Activated CD4-positive, CD25-positive, alpha-beta regulatory T cell treated with anti-CD3 and anti-CD28 coated beads, Interleukin-2, amount 50 U/mL, for 24 hours (primary cell): ENCODE measurements at regions not wholly inside any gene's neighbourhood (a gene's known extent, or its start where the extent isn't known, plus 50 kb on each side); places are given as distances from the start of the nearest gene placed in this dataset.
A peak's percentile ranks its signal among the peaks of the same experiment; 100 is the strongest.
"Not testable (repeated sequence)": the region's sequence is repeated elsewhere in the genome, so short reads cannot be mapped to it uniquely, and the experiment has no call there.

Experiments
- ATAC-seq, 2 donors: fragments of 150-1000 bp; cut with Tn5 transposase; one replicate each; pipeline ENCODE4 v1.10.0; 2021; ENCODE audit warnings: mild to moderate bottlenecking in 1 of 2, moderate library complexity in 1 of 2

DNA sequence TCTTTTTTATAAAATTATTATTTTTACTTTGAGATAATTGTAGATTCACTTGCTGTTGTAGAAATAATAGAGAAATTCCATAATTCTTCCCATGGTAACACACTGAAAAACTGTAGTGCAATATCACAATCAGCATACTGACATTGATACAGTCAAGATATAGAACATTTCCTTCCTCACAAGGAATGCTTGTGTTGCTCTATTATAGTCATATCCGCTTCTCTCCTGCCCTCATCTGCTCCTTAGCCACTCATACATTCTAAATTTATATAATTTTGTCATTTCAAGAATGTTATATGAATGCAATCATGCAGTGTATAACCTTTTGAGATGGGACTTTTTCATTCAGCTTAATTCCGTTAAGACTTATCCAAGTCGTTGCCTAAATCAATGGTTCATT is 320.2 kb downstream of the BARHL2 start:
- ATAC-seq, result no peak

DNA sequence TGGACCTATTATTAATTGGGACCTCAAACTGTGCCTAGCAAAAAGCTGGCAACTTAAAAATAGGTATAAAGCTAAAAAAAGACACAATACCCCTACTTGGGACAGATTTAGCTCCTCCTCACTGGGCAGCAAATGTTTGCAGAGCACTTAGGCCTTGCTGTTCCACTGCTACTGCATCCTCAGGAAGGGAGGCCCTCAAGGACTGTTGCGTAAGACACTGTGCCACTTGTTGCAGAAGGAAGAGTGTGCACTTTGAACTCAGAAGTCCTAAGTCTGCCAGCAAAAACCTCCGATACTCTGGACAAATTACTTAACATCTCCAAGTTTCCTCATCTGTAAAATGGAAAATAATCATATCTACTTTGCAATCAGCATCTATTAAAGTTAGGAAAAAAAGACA is 322.9 kb downstream of the BARHL2 start:
- ATAC-seq, result no peak

DNA sequence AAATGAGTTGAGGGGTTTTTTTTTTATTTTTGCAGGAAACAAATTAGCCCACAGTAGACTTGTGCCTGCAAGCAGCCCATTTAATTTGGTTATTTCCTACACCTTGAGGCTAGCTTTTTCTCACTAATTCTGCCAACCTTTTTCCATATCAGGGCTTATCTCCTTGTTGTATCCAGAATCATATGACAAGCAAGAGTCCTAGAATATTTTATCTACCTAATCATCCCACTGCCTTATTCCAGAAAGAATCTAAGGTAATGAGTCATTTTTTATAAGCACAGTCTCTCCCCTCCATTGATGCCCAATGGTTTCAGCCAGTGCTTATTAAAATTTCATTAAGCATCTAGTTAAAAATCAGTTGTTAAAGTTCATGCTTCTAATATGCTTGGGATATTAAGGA is 324.1 kb downstream of the BARHL2 start:
- no peak for ATAC-seq

DNA sequence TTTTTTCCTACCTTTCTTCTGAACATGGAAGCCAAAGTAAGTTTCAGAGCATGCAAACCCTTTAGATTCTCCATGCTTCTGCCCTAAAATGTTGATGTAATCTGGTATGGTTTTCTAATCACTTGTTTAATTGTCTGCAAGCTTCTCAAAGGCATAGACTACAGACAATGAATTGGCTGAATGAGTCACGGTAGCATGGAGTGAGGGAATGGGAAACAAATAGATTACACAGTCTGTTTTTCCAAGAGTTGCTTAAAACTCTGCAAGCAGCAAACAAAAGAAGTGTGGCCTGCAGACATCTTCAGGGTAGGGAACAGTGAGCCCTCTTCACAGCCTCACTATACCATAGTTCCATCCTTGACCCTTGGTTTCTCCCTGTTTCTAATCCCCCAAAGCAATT is 326.0 kb downstream of the BARHL2 start:
- no peak for ATAC-seq

DNA sequence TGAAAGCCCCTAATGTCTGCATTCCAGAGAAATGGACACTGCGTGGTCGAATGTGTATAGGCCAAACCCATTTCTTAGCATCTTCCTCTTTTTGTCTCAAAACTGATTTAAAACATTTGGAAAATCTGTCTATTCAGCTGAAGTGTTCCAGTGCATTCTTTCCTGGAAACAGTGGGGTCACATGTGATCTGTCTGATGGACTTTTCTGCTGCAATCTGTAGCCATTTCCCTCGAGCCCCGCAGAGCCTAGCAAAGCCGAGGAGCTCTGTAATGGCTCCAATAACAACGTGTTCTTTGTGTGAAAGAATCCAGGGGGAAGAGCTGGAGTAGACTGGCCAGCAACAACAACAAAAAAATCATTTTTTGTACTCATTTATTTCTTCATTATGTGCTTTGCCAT is 329.3 kb downstream of the BARHL2 start:
- no peak for ATAC-seq

DNA sequence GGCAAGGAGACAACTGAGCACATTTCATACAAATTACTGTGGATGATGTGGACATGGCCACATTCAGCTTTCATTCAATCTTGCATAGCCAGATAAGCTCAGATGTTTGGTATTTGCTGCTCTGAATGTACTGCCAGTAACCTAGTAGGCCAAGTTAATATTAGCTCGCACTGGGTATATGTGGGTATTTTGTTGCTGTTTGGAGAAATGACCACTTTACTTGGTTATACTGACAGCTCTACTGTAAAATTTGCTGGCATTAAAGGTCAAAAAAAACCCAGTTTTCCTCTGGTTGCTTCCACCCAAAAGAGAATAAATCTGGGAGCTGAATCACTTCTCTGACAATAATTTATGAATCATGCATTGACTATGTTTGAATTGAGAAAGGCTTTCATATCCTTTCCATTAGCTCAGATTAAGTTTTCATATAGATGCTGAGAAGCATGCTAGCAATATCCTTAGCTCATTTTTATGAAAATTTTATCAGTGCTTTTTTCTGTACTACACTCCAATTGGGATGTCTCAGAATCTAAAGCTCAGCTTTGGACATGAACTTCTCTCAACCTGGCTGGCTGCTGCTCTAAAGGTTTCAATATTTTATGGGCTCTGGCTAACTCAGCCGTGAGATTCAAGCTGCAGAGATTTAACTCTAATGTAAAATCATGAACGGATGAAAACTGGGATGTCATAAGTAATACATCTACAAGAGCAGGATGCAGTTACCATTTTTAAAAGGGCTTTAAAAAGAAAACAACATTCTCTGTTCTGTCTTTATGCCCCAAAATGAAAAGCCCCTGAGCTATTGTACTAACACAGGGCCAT is 330.0 kb downstream of the BARHL2 start:
- no peak for ATAC-seq

DNA sequence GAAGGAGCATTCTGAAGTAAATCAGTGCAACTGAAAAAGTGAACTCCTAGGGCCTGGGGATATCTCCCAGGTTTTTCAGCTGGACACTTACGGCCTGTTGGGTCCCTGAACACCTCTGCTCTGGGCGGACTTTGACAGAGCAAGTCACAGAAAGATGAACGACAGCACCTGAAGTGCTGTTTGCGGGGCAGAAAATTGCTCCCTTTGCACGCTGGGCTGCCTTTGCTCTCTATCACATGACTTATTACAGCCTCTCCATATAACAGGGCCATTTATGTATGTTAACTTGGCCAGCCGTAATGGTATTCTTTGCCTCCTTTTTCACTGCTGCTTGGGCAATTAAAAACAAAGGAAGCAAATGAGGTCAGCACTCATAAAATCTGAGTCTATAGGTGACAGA is 332.9 kb downstream of the BARHL2 start:
- ATAC-seq, result no peak

DNA sequence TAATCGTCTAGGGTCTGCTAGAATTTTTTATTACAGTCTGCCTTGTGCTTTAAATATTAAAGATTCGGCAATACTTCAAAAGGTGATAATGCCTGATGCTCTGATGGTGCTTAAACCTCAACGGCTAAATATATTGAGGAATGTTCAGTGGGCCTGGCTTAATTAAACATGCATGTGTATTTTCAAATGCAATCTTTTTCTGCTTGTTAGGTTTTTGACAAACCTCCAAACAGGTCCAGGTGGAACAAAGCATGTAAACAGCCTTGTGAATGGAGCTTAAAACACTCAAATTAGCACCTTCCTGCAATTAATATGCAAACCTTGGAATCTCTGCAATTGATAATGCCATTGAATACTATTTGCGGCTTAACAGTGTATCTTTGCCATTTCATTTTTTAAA is 334.9 kb downstream of the BARHL2 start:
- ATAC-seq, result no peak

DNA sequence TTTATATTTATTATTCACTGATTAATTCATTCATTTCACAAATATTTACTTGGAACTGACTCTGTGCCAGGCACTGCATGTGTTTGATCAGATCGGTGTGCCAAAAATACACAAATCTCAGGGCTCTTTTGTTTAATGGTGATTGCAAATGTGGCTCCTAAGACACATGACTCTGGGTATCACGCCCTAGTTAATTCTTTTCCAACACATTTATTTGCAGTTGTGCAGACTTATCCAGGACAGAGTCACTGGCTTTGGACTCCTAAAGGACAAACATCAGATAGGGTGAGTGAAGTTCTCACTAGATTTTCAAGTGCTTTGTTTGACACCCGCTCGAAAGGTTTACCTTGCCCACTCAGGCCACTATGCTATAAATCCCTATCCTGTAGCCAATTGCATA is 335.5 kb downstream of the BARHL2 start:
- no peak for ATAC-seq

DNA sequence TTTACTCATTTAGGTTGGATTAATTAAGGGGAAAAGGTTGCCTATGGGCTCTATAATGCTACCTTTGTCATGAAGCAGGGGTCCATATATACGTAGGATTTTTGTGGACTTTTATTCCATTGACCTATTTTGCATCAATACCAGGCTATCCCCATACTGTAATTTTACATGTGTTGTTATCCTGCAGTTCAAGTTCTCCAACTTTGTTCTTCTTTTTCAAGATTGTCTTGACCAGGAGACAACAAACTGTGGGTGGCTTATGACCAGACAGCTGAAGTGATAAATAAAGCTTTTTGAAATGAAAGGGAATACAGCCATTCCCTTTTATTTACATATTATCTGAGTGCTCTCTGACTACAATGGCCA is 345.7 kb downstream of the BARHL2 start:
- no peak for ATAC-seq

DNA sequence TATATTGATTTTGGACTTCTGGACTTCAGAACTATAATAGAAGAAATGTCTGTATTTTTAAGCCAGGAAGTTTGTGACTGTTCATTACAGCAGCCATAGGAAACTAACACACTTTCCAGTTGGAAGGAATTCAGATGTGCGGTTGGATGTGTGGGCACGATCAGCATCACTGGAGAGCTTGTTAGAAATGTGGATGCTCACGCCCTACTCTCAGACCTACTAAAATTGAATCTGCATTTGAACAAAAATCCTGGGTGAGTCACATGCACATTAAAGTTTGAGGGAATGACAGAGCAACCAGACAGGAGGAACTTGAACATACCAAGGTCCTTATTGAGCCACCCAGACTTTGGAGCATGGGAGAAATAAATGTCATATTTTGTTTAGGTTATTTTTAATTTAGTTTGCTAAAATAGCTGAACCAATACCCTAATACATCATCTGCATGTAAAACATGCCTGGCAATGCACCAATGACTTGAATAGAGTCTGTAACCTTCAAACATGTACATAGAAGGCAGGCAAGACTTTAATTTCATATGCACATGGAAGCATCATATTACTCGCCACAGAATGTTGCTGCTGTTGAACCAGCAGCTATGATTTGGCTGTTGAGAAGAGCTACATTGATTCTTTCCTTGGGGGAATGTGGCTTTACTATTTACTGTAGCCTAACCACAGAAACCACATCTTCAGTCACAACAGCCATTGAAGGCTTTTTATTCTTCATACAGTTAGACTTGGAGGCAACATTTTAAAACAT is 346.2 kb downstream of the BARHL2 start:
- ATAC-seq, result no peak

DNA sequence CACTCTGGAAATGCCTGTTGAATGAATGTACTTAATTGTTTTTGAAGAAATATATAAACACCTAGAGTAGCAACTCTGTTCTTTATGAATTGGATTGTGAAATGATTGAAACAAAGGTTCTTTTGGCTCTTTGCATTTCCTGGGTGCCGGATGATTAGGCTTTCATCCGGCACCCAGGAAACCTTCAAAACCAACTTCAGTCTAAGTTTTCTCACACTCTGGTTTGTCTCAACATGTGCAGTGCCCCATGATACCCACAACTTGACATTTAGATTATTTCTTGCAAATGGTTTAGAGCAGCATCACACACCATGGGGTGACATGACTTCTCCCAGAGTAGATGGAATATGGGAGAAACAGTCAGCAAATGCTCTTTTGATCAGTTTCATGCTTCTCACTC is 354.9 kb downstream of the BARHL2 start:
- no peak for ATAC-seq

DNA sequence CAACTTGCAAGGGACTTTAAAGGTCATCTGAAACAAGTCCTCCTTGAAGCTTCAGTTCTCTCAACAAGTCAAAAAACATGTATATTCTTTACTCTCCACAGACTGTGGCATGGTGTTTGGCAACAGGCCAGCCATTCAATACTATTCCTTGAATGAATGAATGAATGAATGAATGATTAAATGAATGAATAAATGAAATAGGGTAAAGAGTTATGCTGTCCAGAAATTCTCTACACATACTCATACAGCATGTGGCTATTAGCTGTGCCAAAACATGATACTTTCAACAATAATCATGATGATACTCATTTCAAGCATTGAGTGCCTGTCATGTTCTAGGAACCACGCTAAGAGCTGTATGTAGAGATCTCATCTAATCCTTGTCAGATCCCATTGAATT is 356.1 kb downstream of the BARHL2 start:
- no peak for ATAC-seq

DNA sequence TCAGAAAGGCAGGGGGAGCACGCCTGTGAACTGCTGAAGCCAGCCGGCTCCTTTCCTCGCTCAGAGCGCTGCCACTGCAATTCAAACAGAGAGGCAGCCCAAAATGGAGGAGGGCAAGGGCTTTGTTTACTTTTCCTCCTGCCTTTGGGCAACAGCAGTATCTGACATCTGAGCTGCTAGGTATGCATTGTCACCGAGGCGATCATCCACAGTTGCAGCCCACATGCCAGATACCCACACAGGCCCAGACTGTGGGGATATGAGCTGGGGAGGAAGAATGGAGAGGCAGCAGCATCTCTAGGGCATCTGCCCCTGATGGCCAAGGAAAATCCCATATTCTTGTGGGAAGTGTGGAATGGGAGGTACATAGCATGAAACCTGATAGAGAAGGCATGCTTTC is 357.1 kb downstream of the BARHL2 start:
- ATAC-seq, result no peak

DNA sequence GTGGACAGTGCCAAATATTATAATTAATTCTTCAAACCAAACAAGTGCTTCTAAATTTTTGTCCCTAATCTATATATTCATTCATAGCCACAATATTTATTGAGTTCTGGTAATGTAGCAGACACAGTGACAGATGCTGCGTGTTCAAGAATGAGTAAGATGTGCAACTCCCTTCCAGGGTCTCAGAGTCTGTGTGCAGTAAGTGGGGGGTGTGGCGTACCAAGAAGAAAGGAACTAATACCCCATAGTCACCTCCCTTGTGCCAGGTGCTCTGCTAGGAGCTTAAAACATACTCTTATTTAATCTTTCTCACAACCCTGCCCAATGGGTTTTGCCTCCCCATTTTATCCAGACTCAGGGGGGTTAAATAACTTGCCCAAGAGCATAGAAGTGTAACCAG is 358.7 kb downstream of the BARHL2 start:
- ATAC-seq, result no peak

DNA sequence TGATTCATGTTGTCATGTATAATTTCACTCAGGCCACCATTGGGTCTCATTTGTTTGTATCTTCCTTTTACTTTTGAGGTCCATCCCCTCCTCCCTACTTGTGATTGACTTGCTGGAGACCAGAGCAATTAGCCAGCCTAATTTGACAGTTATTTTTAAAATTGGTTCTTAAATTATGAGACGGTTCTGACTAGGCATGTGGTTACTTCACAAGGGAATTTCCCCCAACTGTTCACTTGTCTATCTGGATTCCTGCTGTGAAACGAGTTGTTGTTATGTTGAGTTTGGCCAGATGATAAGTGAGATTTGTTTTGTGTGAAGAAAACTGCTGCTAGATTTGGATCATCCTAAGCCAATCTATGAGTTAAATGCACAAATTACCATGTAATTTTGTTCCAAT is 359.1 kb downstream of the BARHL2 start:
- ATAC-seq, result peak; percentile 36 to 41

DNA sequence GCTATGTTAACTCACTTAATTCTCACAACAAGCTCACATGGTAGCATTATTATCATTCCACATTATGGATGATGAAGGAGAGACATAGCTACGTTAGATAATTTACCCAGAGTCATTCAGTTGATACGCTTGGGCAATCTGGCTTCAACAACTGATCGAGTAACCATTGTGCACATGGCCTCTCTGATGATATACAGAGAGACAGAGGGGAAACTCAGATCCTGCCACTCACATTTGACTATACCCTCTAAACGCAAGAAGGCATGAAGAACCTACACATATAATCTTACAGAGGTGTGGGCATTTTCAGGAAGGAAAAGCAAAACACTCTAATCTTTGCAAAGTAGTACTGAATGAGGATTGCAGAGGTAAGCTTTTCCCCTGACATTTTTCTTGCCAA is 360.1 kb downstream of the BARHL2 start:
- ATAC-seq, result no peak

DNA sequence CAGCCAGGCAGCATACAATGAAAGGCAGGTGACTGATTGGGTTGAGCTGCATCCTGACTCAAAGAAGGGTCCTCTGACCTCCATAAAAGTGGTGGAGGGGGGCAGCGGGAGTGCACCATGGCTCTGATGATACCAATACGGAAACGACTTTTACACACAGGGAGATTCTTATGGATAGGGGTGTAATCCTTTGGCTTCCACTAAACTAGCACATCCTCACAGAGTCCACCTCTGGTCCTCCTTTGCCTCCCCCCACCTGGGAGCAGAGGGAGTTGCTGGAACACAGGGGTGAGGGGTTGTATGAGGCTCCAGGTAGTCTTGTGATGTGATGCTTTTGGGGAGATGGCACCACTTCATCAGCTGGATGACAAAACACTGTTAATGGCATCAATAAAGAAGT is 361.0 kb downstream of the BARHL2 start:
- ATAC-seq, result no peak

DNA sequence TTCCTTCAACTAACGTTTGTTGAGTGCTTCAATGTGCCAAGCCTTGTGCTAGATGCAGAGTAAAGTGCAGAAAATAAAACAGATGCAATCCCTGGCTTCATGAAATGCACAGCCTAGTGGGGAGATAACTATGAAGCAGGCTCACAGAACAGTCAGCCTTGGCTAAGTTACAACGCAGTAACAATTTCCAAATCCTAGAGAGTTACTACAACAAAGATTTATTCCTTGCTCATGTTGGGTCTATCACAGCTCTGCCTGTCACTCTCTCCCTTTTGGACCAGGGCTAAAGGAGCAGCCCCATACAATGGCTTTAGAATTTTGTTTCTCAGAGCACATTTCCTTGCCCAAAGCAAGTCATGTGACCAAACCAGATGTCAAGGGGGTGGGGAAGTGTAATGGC is 359.8 kb downstream of the ZNF326 start:
- ATAC-seq, result no peak

DNA sequence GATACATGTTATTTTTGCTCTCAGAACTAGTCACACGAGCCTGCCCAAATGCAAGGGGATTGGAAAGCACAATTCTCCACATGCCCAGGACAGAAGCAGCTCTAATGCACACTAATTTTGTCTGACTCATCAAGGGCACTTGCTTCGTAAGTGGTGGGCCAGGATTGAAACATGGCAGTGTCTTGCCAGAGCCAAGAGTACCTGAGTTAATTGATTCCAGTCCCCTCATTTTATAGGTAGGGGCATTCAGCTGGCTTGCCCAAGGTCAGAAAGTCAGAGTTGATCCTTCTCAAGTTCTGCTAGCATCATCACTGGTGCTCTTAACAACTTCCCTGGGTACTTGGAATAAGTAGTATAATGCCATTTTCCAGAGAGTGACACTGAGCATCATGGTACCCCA is 356.1 kb downstream of the ZNF326 start:
- ATAC-seq, result no peak

DNA sequence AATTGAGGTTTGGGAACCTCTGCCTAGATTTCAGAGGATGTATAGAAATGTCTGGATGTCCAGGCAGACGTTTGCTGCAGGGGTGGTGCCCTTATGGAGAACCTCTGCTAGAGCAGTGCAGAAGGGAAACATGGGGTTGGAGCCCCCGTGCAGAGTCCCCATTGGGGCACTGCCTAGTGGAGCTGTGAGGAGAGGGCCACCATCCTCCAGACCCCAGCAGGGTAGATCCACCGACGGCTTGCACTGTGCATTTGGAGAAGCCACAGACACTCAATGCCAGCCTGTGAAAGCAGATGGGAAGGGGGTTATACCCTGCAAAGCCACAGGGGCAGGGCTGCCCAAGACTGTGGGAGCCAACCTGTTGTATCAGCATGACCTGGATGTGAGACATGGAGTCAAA is 354.6 kb downstream of the ZNF326 start:
- no peak for ATAC-seq

DNA sequence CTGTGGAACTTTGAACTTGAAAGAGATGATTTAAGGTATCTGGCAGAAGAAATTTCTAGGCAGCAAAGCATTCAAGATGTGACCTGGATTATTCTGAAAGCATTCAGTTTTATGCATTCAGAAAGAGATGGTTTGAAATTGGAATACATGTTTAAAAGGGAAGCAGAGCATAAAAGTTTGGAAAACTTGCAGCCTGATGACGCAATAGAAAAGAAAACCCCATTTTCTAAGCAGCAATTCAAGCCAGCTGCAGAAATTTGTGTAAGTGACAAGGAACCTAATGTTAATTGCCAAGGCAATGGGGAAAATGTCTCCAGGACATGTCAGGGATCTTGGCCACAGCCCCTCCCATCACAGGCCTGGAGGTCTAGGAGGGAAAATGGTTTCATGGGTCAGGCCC is 354.0 kb downstream of the ZNF326 start:
- no peak for ATAC-seq

DNA sequence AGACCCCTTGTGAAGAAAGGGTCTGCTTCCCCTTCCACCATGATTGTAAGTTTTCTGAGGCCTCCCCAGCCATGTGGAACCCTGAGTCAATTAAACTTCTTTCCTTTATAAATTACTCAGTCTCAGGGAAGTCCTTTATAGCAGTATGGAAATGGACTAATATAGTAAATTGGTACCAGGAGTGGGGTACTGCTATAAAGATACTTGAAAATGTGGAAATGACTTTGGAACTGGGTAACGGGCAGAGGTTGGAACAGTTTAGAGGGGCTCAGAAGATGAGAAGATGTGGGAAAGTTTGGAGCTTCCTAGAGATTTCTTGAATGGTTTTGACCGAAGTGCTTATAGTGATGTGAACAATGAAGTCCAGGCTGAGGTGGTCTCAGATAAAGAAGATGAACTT is 353.5 kb downstream of the ZNF326 start:
- not testable (repeated sequence) for ATAC-seq

DNA sequence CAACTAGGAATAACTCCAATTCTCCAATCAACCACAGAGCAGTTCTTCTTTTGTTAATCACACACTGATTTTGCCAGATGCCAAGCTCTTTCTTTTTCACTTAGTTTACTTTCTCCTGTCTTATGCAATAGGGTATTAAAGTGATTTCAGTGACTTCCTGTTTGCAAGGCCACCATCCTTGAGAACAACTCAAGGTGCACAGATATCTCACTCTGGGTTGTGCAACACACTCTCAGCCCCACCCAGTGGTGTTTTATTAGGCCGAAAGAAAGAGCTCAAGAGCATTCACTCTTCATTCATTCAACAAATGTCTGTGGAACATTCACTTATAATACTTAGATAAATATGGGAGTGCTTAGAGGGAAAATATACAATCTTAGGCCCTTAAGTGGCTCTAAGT is 352.5 kb downstream of the ZNF326 start:
- ATAC-seq, result no peak

DNA sequence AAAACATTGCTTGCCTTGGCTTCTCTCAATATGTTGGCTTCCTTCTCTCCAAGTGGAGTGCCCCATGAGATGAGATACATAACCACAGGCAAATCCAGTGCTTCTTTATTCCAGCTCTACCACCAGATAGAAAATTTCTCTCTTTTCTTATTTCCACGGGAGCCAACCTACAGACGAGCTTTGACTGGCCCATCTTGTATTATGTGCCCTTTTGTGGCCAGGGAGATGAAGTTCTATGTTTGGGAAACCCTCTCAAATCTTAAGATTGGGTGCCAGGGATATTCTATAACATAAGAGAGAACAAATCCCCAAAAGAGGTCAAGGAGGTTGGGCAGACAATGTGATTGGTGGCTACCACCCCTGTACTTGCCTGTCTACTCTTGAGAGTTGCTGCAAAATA is 351.8 kb downstream of the ZNF326 start:
- ATAC-seq, result no peak
